Esophagus (tissue), 2 donors: ENCODE measurements at regions not wholly inside any gene's neighbourhood (a gene's known extent, or its start where the extent isn't known, plus 50 kb on each side); places are given as distances from the start of the nearest gene placed in this dataset.

Experiments used
- H3K27ac ChIP-seq, 2 donors: one replicate each; pipeline ENCODE4 v1.5.1; 2013; ENCODE audit warnings: low read depth in 2 of 2, mild to moderate bottlenecking in 2 of 2, inconsistent platforms in 1 of 2, low read length in 1 of 2, moderate library complexity in 1 of 2
- H3K27me3 ChIP-seq, 2 donors: one replicate each; pipeline ENCODE4 v1.6.1; 2013; ENCODE audit warnings: low read length in 2 of 2, control low read depth in 1 of 2, mild to moderate bottlenecking in 1 of 2; ENCODE audit not compliant: insufficient read depth in 2 of 2, control insufficient read depth in 1 of 2
- H3K36me3 ChIP-seq, 2 donors: one replicate each; pipeline ENCODE4 v1.6.1; 2013; ENCODE audit warnings: low read length in 1 of 2; ENCODE audit not compliant: control insufficient read depth in 2 of 2, insufficient read depth in 2 of 2
- H3K4me1 ChIP-seq, 2 donors: one replicate each; pipeline ENCODE4 v1.6.1; 2013; ENCODE audit warnings: low read length in 1 of 2; ENCODE audit not compliant: control insufficient read depth in 2 of 2, insufficient read depth in 2 of 2
- H3K4me3 ChIP-seq, 2 donors: one replicate each; pipeline ENCODE4 v1.5.1; 2013; ENCODE audit warnings: low read length in 2 of 2, mild to moderate bottlenecking in 2 of 2, low read depth in 1 of 2, moderate library complexity in 1 of 2
- H3K9me3 ChIP-seq, 2 donors: one replicate each; pipeline ENCODE4 v1.6.1; 2013; ENCODE audit warnings: mild to moderate bottlenecking in 2 of 2, low read depth in 1 of 2, low read length in 1 of 2, moderate library complexity in 1 of 2; ENCODE audit not compliant: control insufficient read depth in 2 of 2, insufficient read depth in 1 of 2
- WGBS, 2 donors: extraction: QIAGEN DNeasy Blood & Tissue Kit; methylation state at CpG; one replicate each; pipeline ENCODE4 v1.1.7; 2013; 5-methylcytosine and 5-hydroxymethylcytosine counted together
- donor health status: healthy with polysubstance abuse.
- donor health status: Bipolar disorder and iron deficiency.

GRCh38 chr3:193910886-193911738 is 224.8 kb upstream of the HES1 start:
- Histone ChIP-seq H3K4me1 (peaks cover 0 to 3% of the 10 kb centered on the region in 2 donors), H3K27ac (no peak overlapping the region), H3K4me3 (no peak overlapping the region), H3K9me3 (no peaks in the 10 kb centered on the region), H3K36me3 (no peaks in the 10 kb centered on the region), H3K27me3 (no peaks in the 10 kb centered on the region)
- 65 to 72% methylated on average over 9 of the region's 9 CpGs for whole genome bisulfite sequencing, 2 donors

GRCh38 chr3:193911784-193912340 is 224.1 kb upstream of the HES1 start:
- 85 to 87% methylated on average over 12 of the region's 12 CpGs for WGBS, 2 donors
- H3K36me3 ChIP-seq: no peaks in the 10 kb centered on the region
- H3K27me3 ChIP-seq: no peaks in the 10 kb centered on the region
- peaks cover 0 to 3% of the 10 kb centered on the region in 2 donors for H3K4me1 ChIP-seq
- H3K4me3 ChIP-seq: no peak overlapping the region
- no peaks in the 10 kb centered on the region for H3K9me3 ChIP-seq
- no peak overlapping the region for H3K27ac ChIP-seq

GRCh38 chr3:193912621-193913178 is 223.2 kb upstream of the HES1 start:
- Histone ChIP-seq H3K27ac (no peak overlapping the region), H3K4me1 (peaks cover 0 to 3% of the 10 kb centered on the region in 2 donors), H3K4me3 (no peak overlapping the region), H3K27me3 (no peaks in the 10 kb centered on the region), H3K9me3 (no peaks in the 10 kb centered on the region), H3K36me3 (no peaks in the 10 kb centered on the region)
- WGBS, 2 donors: 90 to 92% methylated on average over 2 of the region's 2 CpGs

GRCh38 chr3:193914602-193915001 is 221.3 kb upstream of the HES1 start:
- WGBS, 2 donors: 66 to 68% methylated on average over 1 of the region's 1 CpG
- Histone ChIP-seq H3K4me1 (peaks cover 0 to 3% of the 10 kb centered on the region in 2 donors), H3K27ac (no peak overlapping the region), H3K36me3 (no peaks in the 10 kb centered on the region), H3K9me3 (no peaks in the 10 kb centered on the region), H3K4me3 (no peak overlapping the region), H3K27me3 (no peaks in the 10 kb centered on the region)

- H3K4me1 ChIP-seq: peaks cover 0 to 3% of the 10 kb centered on the region in 2 donors
- WGBS, 2 donors: 83 to 91% methylated on average over 4 of the region's 4 CpGs
- no peak overlapping the region for H3K4me3 ChIP-seq
- H3K9me3 ChIP-seq: no peaks in the 10 kb centered on the region
- H3K27ac ChIP-seq: no peak overlapping the region
- H3K27me3 ChIP-seq: no peaks in the 10 kb centered on the region
- no peaks in the 10 kb centered on the region for H3K36me3 ChIP-seq
Observed at GRCh38 chr3:193915099-193915498, 220.8 kb upstream of the HES1 start.

GRCh38 chr3:193915613-193916012 is 220.3 kb upstream of the HES1 start:
- no peak overlapping the region for H3K27ac ChIP-seq
- H3K4me1 ChIP-seq: peaks cover 0 to 3% of the 10 kb centered on the region in 2 donors
- H3K9me3 ChIP-seq: no peaks in the 10 kb centered on the region
- H3K36me3 ChIP-seq: no peaks in the 10 kb centered on the region
- H3K27me3 ChIP-seq: no peaks in the 10 kb centered on the region
- no peak overlapping the region for H3K4me3 ChIP-seq

- 95 to 96% methylated on average over 2 of the region's 2 CpGs for WGBS, 2 donors
- H3K9me3 ChIP-seq: no peaks in the 10 kb centered on the region
- H3K4me1 ChIP-seq: no peaks in the 10 kb centered on the region
Observed at GRCh38 chr3:193917158-193917557, 218.8 kb upstream of the HES1 start.

GRCh38 chr3:193921465-193921864 is 214.5 kb upstream of the HES1 start:
- H3K27me3 ChIP-seq: no peaks in the 10 kb centered on the region
- no peaks in the 10 kb centered on the region for H3K9me3 ChIP-seq
- H3K4me3 ChIP-seq: no peak overlapping the region
- no peaks in the 10 kb centered on the region for H3K4me1 ChIP-seq
- WGBS, 2 donors: 87 to 91% methylated on average over 4 of the region's 4 CpGs
- no peak overlapping the region for H3K27ac ChIP-seq
- no peaks in the 10 kb centered on the region for H3K36me3 ChIP-seq

More at GRCh38 chr3:193917158-193917557, 218.8 kb upstream of the HES1 start:
- Histone ChIP-seq H3K27ac (no peak overlapping the region), H3K4me3 (no peak overlapping the region), H3K27me3 (no peaks in the 10 kb centered on the region), H3K36me3 (no peaks in the 10 kb centered on the region)

- no peak overlapping the region for H3K27ac ChIP-seq
- 91 to 92% methylated on average over 10 of the region's 10 CpGs for WGBS, 2 donors
- H3K4me1 ChIP-seq: no peaks in the 10 kb centered on the region
- no peaks in the 10 kb centered on the region for H3K27me3 ChIP-seq
- H3K36me3 ChIP-seq: no peaks in the 10 kb centered on the region
- H3K4me3 ChIP-seq: no peak overlapping the region
- H3K9me3 ChIP-seq: no peaks in the 10 kb centered on the region
Observed at GRCh38 chr3:193922034-193922774, 213.7 kb upstream of the HES1 start.
